ENCODE measurements at regions not wholly inside any gene's neighbourhood (a gene's known extent, or its start where the extent isn't known, plus 50 kb on each side); places are given as distances from the start of the nearest gene placed in this dataset.

GRCh38 chrY:19026631-19027030 is 253.1 kb upstream of the HSFY2 start:
- H3K27me3 ChIP-seq (replicated peaks; ENCODE audit: insufficient read depth), result no peaks in the 10 kb centered on the region
- no peaks in the 10 kb centered on the region for H3K4me1 ChIP-seq (replicated peaks)
- TF ChIP-seq POLR2AphosphoS5 (IDR thresholded peaks at IDR 0.05), result no peak
- TF ChIP-seq, protein P1, sequence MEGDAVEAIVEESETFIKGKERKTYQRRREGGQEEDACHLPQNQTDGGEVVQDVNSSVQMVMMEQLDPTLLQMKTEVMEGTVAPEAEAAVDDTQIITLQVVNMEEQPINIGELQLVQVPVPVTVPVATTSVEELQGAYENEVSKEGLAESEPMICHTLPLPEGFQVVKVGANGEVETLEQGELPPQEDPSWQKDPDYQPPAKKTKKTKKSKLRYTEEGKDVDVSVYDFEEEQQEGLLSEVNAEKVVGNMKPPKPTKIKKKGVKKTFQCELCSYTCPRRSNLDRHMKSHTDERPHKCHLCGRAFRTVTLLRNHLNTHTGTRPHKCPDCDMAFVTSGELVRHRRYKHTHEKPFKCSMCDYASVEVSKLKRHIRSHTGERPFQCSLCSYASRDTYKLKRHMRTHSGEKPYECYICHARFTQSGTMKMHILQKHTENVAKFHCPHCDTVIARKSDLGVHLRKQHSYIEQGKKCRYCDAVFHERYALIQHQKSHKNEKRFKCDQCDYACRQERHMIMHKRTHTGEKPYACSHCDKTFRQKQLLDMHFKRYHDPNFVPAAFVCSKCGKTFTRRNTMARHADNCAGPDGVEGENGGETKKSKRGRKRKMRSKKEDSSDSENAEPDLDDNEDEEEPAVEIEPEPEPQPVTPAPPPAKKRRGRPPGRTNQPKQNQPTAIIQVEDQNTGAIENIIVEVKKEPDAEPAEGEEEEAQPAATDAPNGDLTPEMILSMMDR (IDR thresholded peaks at IDR 0.05), result no peak
- TF ChIP-seq POLR2A (IDR thresholded peaks at IDR 0.05), result no peak
- H3K36me3 ChIP-seq, result no peaks in the 10 kb centered on the region
- no peak overlapping the region for H3K27ac ChIP-seq
- intact Hi-C loops (cut with DNase I), result no loop called here
- no peaks in the 10 kb centered on the region for H3K9me3 ChIP-seq
- H3K4me3 ChIP-seq, result no peak overlapping the region
- WGBS, result 94% methylated on average over 3 of the region's 3 CpGs
- DNase-seq (ENCODE audit: low spot score), result no peak

- Histone ChIP-seq H3K4me1 (replicated peaks) (no peaks in the 10 kb centered on the region), H3K9me3 (no peaks in the 10 kb centered on the region), H3K36me3 (no peaks in the 10 kb centered on the region), H3K27me3 (replicated peaks; ENCODE audit: insufficient read depth) (no peaks in the 10 kb centered on the region), H3K27ac (no peak overlapping the region), H3K4me3 (no peak overlapping the region)
- DNase-seq (ENCODE audit: low spot score), result no peak
- intact Hi-C loops (cut with DNase I), result no loop called here
- WGBS, result 60% methylated on average over 2 of the region's 2 CpGs
- TF ChIP-seq POLR2AphosphoS5 (IDR thresholded peaks at IDR 0.05) (no peak), POLR2A (IDR thresholded peaks at IDR 0.05) (no peak)
- TF ChIP-seq, protein P1 (IDR thresholded peaks at IDR 0.05), result no peak
Observed at GRCh38 chrY:19023934-19024333, 250.4 kb upstream of the HSFY2 start.

- DNase-seq (ENCODE audit: low spot score), result no peak
- intact Hi-C loops (cut with DNase I), result no loop called here
- Histone ChIP-seq H3K27ac (no peak overlapping the region), H3K9me3 (no peaks in the 10 kb centered on the region), H3K4me3 (no peak overlapping the region), H3K36me3 (no peaks in the 10 kb centered on the region), H3K4me1 (replicated peaks) (no peaks in the 10 kb centered on the region), H3K27me3 (replicated peaks; ENCODE audit: insufficient read depth) (no peaks in the 10 kb centered on the region)
- TF ChIP-seq POLR2AphosphoS5 (IDR thresholded peaks at IDR 0.05) (no peak), POLR2A (IDR thresholded peaks at IDR 0.05) (no peak)
- TF ChIP-seq, protein P1 (IDR thresholded peaks at IDR 0.05), result no peak
- WGBS, result 88% methylated on average over 4 of the region's 4 CpGs
Observed at GRCh38 chrY:19020193-19020592, 246.7 kb upstream of the HSFY2 start.

- H3K4me1 ChIP-seq (replicated peaks), result no peaks in the 10 kb centered on the region
- H3K27me3 ChIP-seq (replicated peaks; ENCODE audit: insufficient read depth), result no peaks in the 10 kb centered on the region
- no peaks in the 10 kb centered on the region for H3K36me3 ChIP-seq
- no peaks in the 10 kb centered on the region for H3K9me3 ChIP-seq
- 91% methylated on average over 5 of the region's 5 CpGs for WGBS
- no peak for DNase-seq (ENCODE audit: low spot score)
- no peak overlapping the region for H3K27ac ChIP-seq
- intact Hi-C loops (cut with DNase I), result no loop called here
- no peak for TF ChIP-seq POLR2AphosphoS5 (IDR thresholded peaks at IDR 0.05)
- TF ChIP-seq, protein P1 (IDR thresholded peaks at IDR 0.05), result no peak
- no peak for TF ChIP-seq POLR2A (IDR thresholded peaks at IDR 0.05)
- no peak overlapping the region for H3K4me3 ChIP-seq
Observed at GRCh38 chrY:19016990-19017389, 243.5 kb upstream of the HSFY2 start.

- no peaks in the 10 kb centered on the region for H3K4me1 ChIP-seq (replicated peaks)
- 100% methylated on average over 2 of the region's 2 CpGs for WGBS
- H3K36me3 ChIP-seq, result no peaks in the 10 kb centered on the region
- TF ChIP-seq POLR2AphosphoS5 (IDR thresholded peaks at IDR 0.05) (no peak), POLR2A (IDR thresholded peaks at IDR 0.05) (no peak)
- TF ChIP-seq, protein P1 (IDR thresholded peaks at IDR 0.05), result no peak
- H3K4me3 ChIP-seq, result no peak overlapping the region
- H3K27ac ChIP-seq, result no peak overlapping the region
- intact Hi-C loops (cut with DNase I), result no loop called here
- DNase-seq (ENCODE audit: low spot score), result no peak
- no peaks in the 10 kb centered on the region for H3K9me3 ChIP-seq
- H3K27me3 ChIP-seq (replicated peaks; ENCODE audit: insufficient read depth), result no peaks in the 10 kb centered on the region
Observed at GRCh38 chrY:19015854-19016253, 242.3 kb upstream of the HSFY2 start.
